Uterus (tissue), 2 donors: ENCODE measurements at regions not wholly inside any gene's neighbourhood (a gene's known extent, or its start where the extent isn't known, plus 50 kb on each side); places are given as distances from the start of the nearest gene placed in this dataset.

Experiments used
- CTCF ChIP-seq, 4 experiments: fragments of 200-600 bp in 2 of 4; fragments of 450-650 bp in 2 of 4; sonication (generic) in 2 of 4; IDR thresholded peaks; one replicate each; pipeline ENCODE4 v1.5.1; 2016 to 2019; ENCODE audit warnings: antibody characterized with exemption in 4 of 4, mild to moderate bottlenecking in 2 of 4, moderate library complexity in 1 of 4
- POLR2A ChIP-seq, 2 donors: fragments of 450-650 bp; IDR thresholded peaks; one replicate each; pipeline ENCODE4 v1.6.1; 2016; ENCODE audit warnings: antibody characterized with exemption in 2 of 2, mild to moderate bottlenecking in 1 of 2, moderate library complexity in 1 of 2

GRCh38 chr4:107278791-107279483 lies 242.8 kb upstream of the DKK2 start:
- TF ChIP-seq CTCF (IDR thresholded peaks at IDR 0.05): no peak
- no peak for TF ChIP-seq POLR2A (IDR thresholded peaks at IDR 0.05)
